HG03469 (cell line): ENCODE measurements at regions not wholly inside any gene's neighbourhood (a gene's known extent, or its start where the extent isn't known, plus 50 kb on each side); places are given as distances from the start of the nearest gene placed in this dataset.

Experiments
- ATAC-seq: cut with Tn5 transposase; IDR thresholded peaks from one replicate; pipeline ENCODE4 v1.9.1; 2021; ENCODE audit warnings: mild to moderate bottlenecking, moderate library complexity, moderate number of reproducible peaks; ENCODE audit not compliant: unreplicated experiment

GRCh38 chr1:112312879-112313278 is 83.1 kb upstream of the CTTNBP2NL start:
- no peak for ATAC-seq

DNA sequence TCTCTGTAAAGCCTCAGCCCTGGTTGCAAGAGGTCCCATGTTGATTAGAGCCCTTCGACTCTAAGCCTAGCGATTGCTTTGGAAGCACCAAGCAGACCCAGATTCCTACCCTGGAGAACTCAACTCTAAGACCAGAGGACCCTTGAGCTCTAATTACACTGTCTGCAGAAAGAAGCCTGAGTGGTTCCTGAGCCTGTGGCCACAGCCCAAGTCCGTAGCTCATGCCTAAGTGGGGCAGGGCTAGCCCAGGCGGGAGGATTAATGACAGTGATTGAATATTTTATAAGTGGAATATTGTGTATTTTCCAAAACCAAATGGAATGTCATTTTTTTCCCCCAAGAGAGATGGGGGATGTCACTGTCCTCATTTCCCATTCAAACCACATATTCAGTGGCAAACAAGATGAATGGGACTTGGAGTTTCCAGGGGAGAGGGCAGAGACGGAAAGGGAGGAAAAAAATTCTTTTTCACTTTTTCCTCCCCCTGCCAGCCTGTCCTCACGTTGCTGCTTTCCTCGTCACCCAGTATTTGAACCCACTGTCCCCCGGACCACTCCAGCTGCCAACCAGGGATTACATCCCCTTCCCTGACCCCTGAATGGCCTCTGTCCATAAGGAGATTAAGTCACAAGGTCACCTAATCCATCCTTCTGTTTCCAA is 79.6 kb upstream of the CTTNBP2NL start:
- no peak for ATAC-seq

GRCh38 chr1:112317140-112317539 is 78.9 kb upstream of the CTTNBP2NL start:
- no peak for ATAC-seq

DNA sequence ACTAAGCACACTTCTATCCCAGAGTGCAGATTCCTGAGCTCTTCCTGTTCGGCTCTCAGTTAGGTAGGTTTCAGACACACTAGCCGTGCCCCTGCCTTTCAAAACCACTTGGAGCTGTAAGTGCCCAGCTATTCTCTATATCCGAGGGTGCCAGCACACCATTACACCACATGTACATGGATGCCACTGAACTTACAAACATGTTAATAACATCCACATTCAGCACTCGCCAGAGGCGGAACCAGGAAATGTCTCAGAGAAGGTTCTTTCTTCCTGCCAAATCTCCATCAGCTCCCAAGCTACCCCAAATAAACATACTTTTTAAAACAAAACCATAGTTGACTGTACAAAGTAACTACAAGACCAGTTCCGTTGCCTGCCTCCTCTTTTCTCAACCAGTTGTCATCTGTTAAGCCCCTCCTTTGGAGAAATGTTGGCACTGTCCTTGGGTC is 78.4 kb upstream of the CTTNBP2NL start:
- no peak for ATAC-seq

- ATAC-seq: no peak
Observed at GRCh38 chr1:112318263-112318662, 77.8 kb upstream of the CTTNBP2NL start.

DNA sequence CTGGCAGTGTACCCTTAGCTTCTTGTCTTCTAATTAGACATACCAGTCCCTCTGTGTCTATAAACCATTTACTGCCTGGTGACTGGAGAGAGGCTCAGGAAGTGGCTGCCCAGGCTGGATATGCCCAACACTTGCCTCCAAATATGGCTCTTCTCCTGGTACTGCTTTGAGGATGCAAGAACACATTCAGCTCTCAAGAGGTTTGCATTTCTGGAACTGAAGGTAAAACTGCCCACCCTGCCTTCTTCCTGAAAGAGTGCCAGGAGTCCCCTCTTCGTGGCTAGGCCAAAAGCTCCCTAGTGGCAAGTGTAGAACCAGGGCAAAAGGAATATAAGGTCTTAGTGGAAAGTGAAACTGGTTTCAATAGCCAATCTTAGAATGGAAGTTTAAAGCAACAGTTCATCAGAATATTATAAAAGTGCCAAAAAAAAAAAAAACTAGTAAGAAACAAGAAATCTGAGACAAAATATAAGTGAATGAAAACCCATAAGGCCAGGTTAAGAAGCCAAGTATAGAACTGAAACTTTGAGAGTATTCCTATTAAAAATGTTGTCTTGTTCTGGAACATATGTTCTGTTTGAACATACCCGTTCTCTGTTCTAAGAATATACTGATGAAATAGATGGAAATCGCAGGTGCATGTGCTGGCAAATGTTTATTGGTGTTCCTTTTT is 77.2 kb upstream of the CTTNBP2NL start:
- no peak for ATAC-seq

- no peak for ATAC-seq
Observed at GRCh38 chr1:112319371-112320040, 76.5 kb upstream of the CTTNBP2NL start.

DNA sequence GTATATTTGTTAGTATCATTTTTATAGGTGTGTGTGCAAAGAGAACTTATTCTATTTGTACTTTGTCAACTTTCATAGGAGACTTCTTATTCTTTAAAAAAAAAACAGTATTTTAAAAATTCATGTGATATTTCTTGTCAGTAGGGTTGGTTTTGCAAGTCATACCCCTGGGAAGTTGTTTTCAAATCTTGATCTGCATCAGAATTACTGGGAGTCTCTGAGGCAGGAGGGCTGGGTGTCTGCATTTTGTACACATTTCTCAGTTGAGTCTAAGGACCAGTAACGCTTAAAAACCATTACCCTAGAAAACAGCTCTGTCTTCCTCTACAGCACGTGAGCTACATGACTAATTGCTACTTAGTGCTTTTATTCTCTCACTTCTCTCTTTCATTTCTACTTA is 76.0 kb upstream of the CTTNBP2NL start:
- no peak for ATAC-seq

DNA sequence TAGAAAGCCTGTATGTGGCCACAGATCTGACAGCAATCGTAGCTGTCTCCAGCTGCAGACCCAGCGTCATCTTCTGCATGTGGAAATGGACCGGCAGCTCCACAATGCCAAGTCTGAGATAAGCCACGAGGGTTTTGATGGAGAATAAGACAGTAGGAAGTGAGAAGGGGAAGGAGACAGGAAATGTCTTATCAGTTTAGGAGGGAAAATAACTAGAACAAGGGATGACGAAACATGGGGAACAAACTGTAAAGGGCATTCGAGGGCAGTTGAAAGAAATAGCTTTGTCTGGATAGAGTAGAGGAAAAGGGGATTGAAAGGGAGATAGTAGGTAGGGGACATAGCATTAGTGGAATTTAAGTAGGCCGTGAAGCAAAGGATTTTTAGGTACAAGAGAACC is 74.0 kb upstream of the CTTNBP2NL start:
- ATAC-seq: no peak

- no peak for ATAC-seq
Observed at GRCh38 chr1:112322983-112323678, 72.9 kb upstream of the CTTNBP2NL start.

DNA sequence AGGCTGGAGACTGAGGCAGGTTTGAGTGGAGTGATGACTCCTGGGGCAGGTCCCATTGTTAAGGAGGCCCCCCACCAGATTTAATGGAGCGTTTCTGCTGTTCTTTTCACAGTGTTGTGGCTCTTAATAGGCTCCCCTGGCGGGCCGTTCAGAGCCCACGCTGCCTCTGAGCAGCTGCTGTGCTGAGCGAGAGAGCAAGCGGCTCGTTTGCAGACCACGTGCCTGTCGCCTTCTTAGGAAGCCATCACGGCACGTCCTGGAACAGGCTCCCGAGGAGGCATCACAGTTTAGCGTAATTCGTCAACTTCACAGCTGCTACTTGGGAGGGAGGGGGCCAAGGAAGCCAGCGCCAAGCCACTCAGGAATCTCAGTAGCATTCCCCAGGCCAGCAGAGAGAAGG is 70.5 kb upstream of the CTTNBP2NL start:
- ATAC-seq: no peak

GRCh38 chr1:112328600-112328999 is 67.4 kb upstream of the CTTNBP2NL start:
- no peak for ATAC-seq

DNA sequence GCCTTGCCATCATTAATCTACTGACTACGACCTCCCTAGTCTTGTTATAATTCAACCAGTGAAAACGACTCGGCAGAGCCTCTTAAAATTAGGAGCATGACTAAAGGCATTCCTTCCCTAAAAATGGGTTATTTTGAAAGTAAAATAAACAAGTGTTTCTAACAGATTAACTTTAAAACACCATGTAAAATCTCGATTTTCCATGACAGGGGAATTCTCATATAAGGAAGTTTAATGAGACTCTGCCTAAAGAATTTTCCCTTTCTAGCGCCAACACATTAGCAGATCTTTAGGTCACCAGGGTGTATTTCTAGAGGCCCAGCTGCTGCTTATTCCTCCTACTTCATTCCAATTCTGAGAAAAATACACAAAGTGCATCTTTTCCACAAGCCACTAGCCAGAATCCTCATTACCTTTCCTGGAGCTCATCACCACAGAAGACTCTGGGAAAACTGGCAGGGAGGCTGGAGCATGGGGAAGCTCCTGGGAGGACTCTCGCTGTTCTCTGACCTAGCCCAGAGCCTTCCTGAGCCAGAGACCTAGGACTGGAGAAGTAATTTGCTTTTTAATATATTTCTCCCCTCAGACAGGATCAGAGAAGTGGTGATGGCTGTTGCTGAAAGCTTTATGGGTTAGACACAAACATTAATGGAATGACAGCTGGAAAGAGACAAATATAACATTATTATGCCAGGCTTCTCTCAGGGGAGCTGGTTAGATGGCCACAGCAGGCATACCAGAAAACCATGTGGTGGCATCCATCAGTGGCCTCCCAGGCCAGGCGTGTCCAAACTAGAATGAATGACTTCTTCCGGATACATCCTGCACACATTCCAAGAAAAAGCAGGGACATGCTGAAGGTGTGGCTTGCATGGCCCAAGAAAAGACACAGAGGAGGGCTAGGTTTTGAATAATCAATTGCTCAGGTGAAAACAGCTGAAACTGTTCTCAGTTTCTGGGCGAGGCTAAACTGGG is 63.6 kb upstream of the CTTNBP2NL start:
- no peak for ATAC-seq

DNA sequence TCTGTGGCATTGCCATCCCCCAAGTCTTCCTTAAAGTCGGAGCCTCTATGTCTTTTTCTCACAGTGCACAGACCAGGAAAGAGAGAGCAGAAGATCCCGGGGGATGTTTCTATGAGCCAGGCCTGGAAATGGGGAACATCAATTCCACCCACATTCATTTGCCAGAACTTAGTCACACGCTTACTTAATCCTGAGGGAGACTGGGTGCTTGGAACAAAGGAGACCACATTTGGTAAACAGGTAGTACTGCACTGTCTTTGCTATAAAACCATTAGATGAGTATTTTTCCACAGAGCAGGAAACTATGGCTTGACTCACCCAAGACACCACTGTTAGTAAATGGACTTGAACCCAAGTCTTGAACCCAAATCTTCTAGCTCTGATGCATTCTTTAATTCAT is 60.7 kb upstream of the CTTNBP2NL start:
- ATAC-seq: no peak

GRCh38 chr1:112337028-112337531 is 58.9 kb upstream of the CTTNBP2NL start:
- ATAC-seq: no peak

DNA sequence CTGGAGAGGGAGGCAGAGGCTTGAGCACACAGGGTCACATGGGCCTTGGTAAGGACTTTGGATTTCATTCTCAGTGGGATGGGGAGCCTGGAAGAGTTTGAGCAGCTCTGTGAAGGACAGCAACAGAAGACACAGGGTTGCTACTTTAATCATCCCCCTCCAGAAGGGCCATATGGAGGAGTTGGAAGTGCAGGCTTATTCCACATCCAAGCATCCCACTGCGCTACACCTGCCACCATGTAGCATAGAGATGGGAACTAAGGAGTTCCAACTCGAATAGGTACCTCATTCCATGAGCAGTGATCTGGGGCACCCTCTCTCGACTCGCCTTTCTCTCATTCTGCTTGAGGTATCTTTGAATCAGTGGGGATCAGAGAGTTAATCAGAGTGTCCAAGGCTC is 54.0 kb upstream of the CTTNBP2NL start:
- no peak for ATAC-seq

DNA sequence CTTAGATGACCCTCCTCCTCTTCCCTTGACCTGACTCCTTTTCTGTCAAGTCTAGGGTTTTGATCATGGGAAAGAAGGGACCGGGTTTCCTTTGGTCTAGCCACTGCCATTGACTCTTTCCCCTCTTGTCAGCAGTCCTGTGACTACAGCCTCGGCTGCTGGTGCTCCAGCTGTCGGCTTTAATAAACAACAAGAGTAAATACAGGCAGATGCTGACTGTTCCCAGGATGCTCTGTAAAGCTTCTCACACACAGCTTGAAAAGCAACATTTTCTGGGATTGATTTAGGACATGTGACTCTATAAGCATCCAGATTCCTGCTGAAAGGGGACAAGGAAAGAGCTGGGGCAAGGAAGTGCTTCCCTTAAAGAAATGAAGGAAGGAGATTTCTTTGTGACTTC is 53.5 kb upstream of the CTTNBP2NL start:
- ATAC-seq: no peak

DNA sequence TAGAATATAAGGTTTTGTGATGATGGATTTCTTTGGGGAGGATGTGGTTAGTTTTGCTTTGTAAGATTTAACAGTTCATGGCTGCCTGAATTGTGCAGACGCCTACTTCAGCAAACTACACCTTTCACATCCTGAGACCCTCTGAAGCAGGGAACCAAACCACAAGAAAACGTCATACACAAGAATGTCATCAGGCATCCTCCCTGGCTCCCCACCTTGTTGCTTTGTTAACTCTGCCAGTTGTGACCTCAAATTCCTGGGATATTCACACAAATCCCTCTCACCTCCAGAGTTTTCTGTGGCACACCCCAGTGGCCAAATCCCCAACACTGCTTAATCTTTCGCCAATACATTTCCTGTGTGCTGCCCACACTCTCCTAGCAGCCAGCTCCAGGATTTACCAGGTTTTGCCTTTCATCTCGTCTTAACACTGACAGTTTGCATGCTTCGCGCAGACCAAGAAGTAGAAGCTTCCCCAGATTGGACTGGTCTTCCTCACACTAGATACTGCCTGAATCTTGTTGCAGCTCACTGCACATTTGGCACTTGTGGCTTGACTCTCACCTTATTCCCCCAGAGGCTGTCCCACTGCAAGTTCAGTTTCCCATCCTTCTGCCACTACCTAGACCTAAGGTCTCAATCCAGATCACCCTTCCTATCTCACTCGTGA is 51.1 kb upstream of the CTTNBP2NL start:
- ATAC-seq: no peak
